HG02852 (cell line): ENCODE measurements at regions not wholly inside any gene's neighbourhood (a gene's known extent, or its start where the extent isn't known, plus 50 kb on each side); places are given as distances from the start of the nearest gene placed in this dataset.
A peak's percentile ranks its signal among the peaks of the same experiment; 100 is the strongest.
"Not testable (repeated sequence)": the region's sequence is repeated elsewhere in the genome, so short reads cannot be mapped to it uniquely, and the experiment has no call there.

ENCODE experiments used
- ATAC-seq: cut with Tn5 transposase; IDR thresholded peaks from one replicate; pipeline ENCODE4 v1.9.1; 2021; ENCODE audit warnings: mild to moderate bottlenecking, moderate library complexity; ENCODE audit not compliant: unreplicated experiment

- ATAC-seq = no peak
These were observed 117.7 kb upstream of the CDYL start for GRCh38 chr6:4658486-4658885.

- no peak for ATAC-seq
These were observed 120.1 kb upstream of the CDYL start for GRCh38 chr6:4656106-4656505.

GRCh38 chr6:4655196-4656025 lies 120.8 kb upstream of the CDYL start:
- no peak for ATAC-seq

GRCh38 chr6:4653141-4653540 lies 123.1 kb upstream of the CDYL start:
- no peak for ATAC-seq

- no peak for ATAC-seq
These were observed 124.3 kb upstream of the CDYL start for GRCh38 chr6:4651831-4652467.

GRCh38 chr6:4649728-4650127 lies 126.5 kb upstream of the CDYL start:
- no peak for ATAC-seq

- ATAC-seq = no peak
These were observed 128.5 kb upstream of the CDYL start for GRCh38 chr6:4647414-4648365.

GRCh38 chr6:4645713-4646360 lies 130.4 kb upstream of the CDYL start:
- no peak for ATAC-seq

GRCh38 chr6:4644996-4645395 lies 131.2 kb upstream of the CDYL start:
- ATAC-seq = no peak

GRCh38 chr6:4641461-4641860 lies 134.7 kb upstream of the CDYL start:
- no peak for ATAC-seq

GRCh38 chr6:4640139-4640538 lies 136.1 kb upstream of the CDYL start:
- no peak for ATAC-seq

- no peak for ATAC-seq
These were observed 137.6 kb upstream of the CDYL start for GRCh38 chr6:4638641-4639040.

- peak; percentile 95 for ATAC-seq
These were observed 138.3 kb upstream of the CDYL start for GRCh38 chr6:4637691-4638433.

GRCh38 chr6:4636881-4637224 lies 139.4 kb upstream of the CDYL start:
- ATAC-seq = no peak

- ATAC-seq = no peak
These were observed 139.9 kb upstream of the CDYL start for GRCh38 chr6:4636191-4636880.

GRCh38 chr6:4635666-4636065 lies 140.5 kb upstream of the CDYL start:
- no peak for ATAC-seq

- ATAC-seq = no peak
These were observed 143.8 kb upstream of the CDYL start for GRCh38 chr6:4632421-4632820.

- ATAC-seq = not testable (repeated sequence)
These were observed 146.4 kb upstream of the CDYL start for GRCh38 chr6:4629789-4630188.

GRCh38 chr6:4625557-4625956 lies 150.6 kb upstream of the CDYL start:
- ATAC-seq = no peak

GRCh38 chr6:4624726-4625125 lies 151.5 kb upstream of the CDYL start:
- no peak for ATAC-seq
